Ishikawa (cell line): ENCODE measurements at regions not wholly inside any gene's neighbourhood (a gene's known extent, or its start where the extent isn't known, plus 50 kb on each side); places are given as distances from the start of the nearest gene placed in this dataset.

Source experiments
- CEBPB ChIP-seq: IDR thresholded peaks from 2 replicates; pipeline ENCODE4 v1.6.1; 2012
- EGR1 ChIP-seq: IDR thresholded peaks from 2 replicates; pipeline ENCODE4 v1.6.1; 2012
- EP300 ChIP-seq: IDR thresholded peaks from 2 replicates; pipeline ENCODE4 v1.6.1; 2012; ENCODE audit warnings: borderline replicate concordance
- FOXM1 ChIP-seq: IDR thresholded peaks from 2 replicates; pipeline ENCODE4 v1.6.1; 2012; ENCODE audit warnings: low read depth, borderline replicate concordance
- NFIC ChIP-seq: IDR thresholded peaks from 2 replicates; pipeline ENCODE4 v1.6.1; 2012
- RAD21 ChIP-seq: IDR thresholded peaks from 2 replicates; pipeline ENCODE4 v1.6.1; 2012; ENCODE audit warnings: low read depth
- REST ChIP-seq: IDR thresholded peaks from 2 replicates; pipeline ENCODE4 v1.6.1; 2012; ENCODE audit warnings: low read depth, mild to moderate bottlenecking
- TCF12 ChIP-seq: IDR thresholded peaks from 2 replicates; pipeline ENCODE4 v1.6.1; 2012; ENCODE audit warnings: low read depth
- TEAD4 ChIP-seq: IDR thresholded peaks from 2 replicates; pipeline ENCODE4 v1.6.1; 2012
- ZBTB7A ChIP-seq: IDR thresholded peaks from 2 replicates; pipeline ENCODE4 v1.6.1; 2012; ENCODE audit warnings: low read depth
- TF ChIP-seq, protein P1 (sequence below): IDR thresholded peaks from 2 replicates; pipeline ENCODE4 v1.6.1; 2012

GRCh38 chr4:159906517-159906916 is 803.6 kb downstream of the RAPGEF2 start:
- TF ChIP-seq RAD21 (no peak), ZBTB7A (no peak), CEBPB (no peak), EGR1 (no peak), NFIC (no peak), EP300 (no peak), FOXM1 (no peak), TEAD4 (no peak), REST (no peak), TCF12 (no peak)
- TF ChIP-seq, protein P1, sequence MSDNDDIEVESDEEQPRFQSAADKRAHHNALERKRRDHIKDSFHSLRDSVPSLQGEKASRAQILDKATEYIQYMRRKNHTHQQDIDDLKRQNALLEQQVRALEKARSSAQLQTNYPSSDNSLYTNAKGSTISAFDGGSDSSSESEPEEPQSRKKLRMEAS: no peak
